ENCODE measurements at regions not wholly inside any gene's neighbourhood (a gene's known extent, or its start where the extent isn't known, plus 50 kb on each side); places are given as distances from the start of the nearest gene placed in this dataset.

GRCh38 chr11:120056301-120057027 lies 81.4 kb downstream of the TRIM29 start:
- TF ChIP-seq EZH2 (IDR thresholded peaks at IDR 0.05; ENCODE audit: insufficient read depth, low read length) (no peak), CTCF (IDR thresholded peaks at IDR 0.05; ENCODE audit: insufficient read depth, low read depth, low read length) (no peak)
- Mint-ChIP-seq H3K36me3 (ENCODE audit: low read depth, unreplicated experiment) (peaks cover 1% of the 10 kb centered on the region), H3K27ac (ENCODE audit: unreplicated experiment) (peak overlapping the region; percentile 94), H3K27me3 (ENCODE audit: low read depth, unreplicated experiment) (peaks cover 4% of the 10 kb centered on the region), H3K4me3 (ENCODE audit: unreplicated experiment) (peak overlapping the region; percentile 60), H3K9me3 (ENCODE audit: unreplicated experiment) (peaks cover 18% of the 10 kb centered on the region), H3K4me1 (ENCODE audit: low read depth, unreplicated experiment) (peaks cover 40% of the 10 kb centered on the region)
- Histone ChIP-seq H3K4me3 (ENCODE audit: insufficient read depth, low read depth, low read length) (no peak overlapping the region), H3K9me3 (ENCODE audit: insufficient read depth, low read depth, low read length) (peaks cover 5% of the 10 kb centered on the region), H3K36me3 (ENCODE audit: insufficient read depth, low read length) (no peaks in the 10 kb centered on the region), H3K9ac (ENCODE audit: low read length) (no peak overlapping the region), H3K27ac (ENCODE audit: low read depth, low read length) (no peak overlapping the region), H3K27me3 (ENCODE audit: insufficient read depth, low read length) (peaks cover 2% of the 10 kb centered on the region), H3K4me2 (ENCODE audit: low read length) (no peak overlapping the region), H4K20me1 (ENCODE audit: insufficient read depth, low read length) (no peaks in the 10 kb centered on the region), H3K79me2 (ENCODE audit: insufficient read depth, low read length) (no peaks in the 10 kb centered on the region), H2AFZ (ENCODE audit: low read depth, low read length) (no peak overlapping the region), H3K4me1 (ENCODE audit: insufficient read depth, low read length) (peaks cover 5% of the 10 kb centered on the region)
- no peak for DNase-seq (ENCODE audit: low read depth)
- no peak for FAIRE-seq

- no peaks in the 10 kb centered on the region for H4K20me1 ChIP-seq (ENCODE audit: insufficient read depth, low read length)
- peak overlapping the region; percentile 57 for H2AFZ ChIP-seq (ENCODE audit: low read depth, low read length)
- H3K36me3 Mint-ChIP-seq (ENCODE audit: low read depth, unreplicated experiment), result peaks cover 1% of the 10 kb centered on the region
- peaks cover 2% of the 10 kb centered on the region for H3K27me3 ChIP-seq (ENCODE audit: insufficient read depth, low read length)
- H3K9ac ChIP-seq (ENCODE audit: low read length), result no peak overlapping the region
- no peaks in the 10 kb centered on the region for H3K36me3 ChIP-seq (ENCODE audit: insufficient read depth, low read length)
- no peak for FAIRE-seq
- peaks cover 18% of the 10 kb centered on the region for H3K9me3 Mint-ChIP-seq (ENCODE audit: unreplicated experiment)
- no peaks in the 10 kb centered on the region for H3K4me1 ChIP-seq (ENCODE audit: insufficient read depth, low read length)
- no peak for TF ChIP-seq EZH2 (IDR thresholded peaks at IDR 0.05; ENCODE audit: insufficient read depth, low read length)
- no peak for TF ChIP-seq CTCF (IDR thresholded peaks at IDR 0.05; ENCODE audit: insufficient read depth, low read depth, low read length)
- no peak overlapping the region for H3K4me2 ChIP-seq (ENCODE audit: low read length)
- H3K27ac ChIP-seq (ENCODE audit: low read depth, low read length), result peak overlapping the region; percentile 4
- peaks cover 4% of the 10 kb centered on the region for H3K27me3 Mint-ChIP-seq (ENCODE audit: low read depth, unreplicated experiment)
- H3K27ac Mint-ChIP-seq (ENCODE audit: unreplicated experiment), result peak overlapping the region; percentile 94
- DNase-seq (ENCODE audit: low read depth), result peak; percentile 77
- no peaks in the 10 kb centered on the region for H3K79me2 ChIP-seq (ENCODE audit: insufficient read depth, low read length)
- H3K4me3 ChIP-seq (ENCODE audit: insufficient read depth, low read depth, low read length), result no peak overlapping the region
- peaks cover 34% of the 10 kb centered on the region for H3K4me1 Mint-ChIP-seq (ENCODE audit: low read depth, unreplicated experiment)
- peaks cover 5% of the 10 kb centered on the region for H3K9me3 ChIP-seq (ENCODE audit: insufficient read depth, low read depth, low read length)
- H3K4me3 Mint-ChIP-seq (ENCODE audit: unreplicated experiment), result peak overlapping the region; percentile 60
These were observed 82.3 kb downstream of the TRIM29 start for GRCh38 chr11:120055646-120056045.

DNA sequence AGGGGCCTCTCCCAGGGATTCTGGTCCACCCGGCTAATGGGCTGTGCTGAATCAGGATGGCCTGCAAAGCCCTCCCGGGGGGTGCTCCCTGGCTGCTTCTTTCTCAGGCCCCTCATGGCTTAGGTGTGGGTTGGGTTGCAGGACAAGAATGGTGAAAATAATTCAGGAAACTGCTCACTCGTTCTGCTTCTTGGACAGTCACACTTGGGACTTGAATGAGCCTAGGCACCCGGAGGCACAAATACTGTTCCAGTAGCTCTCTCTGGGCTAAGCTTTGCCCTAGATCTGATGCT lies 83.2 kb downstream of the TRIM29 start:
- Mint-ChIP-seq H3K4me3 (ENCODE audit: unreplicated experiment) (no peak overlapping the region), H3K27me3 (ENCODE audit: low read depth, unreplicated experiment) (peaks cover 4% of the 10 kb centered on the region), H3K9me3 (ENCODE audit: unreplicated experiment) (peaks cover 18% of the 10 kb centered on the region), H3K4me1 (ENCODE audit: low read depth, unreplicated experiment) (peaks cover 33% of the 10 kb centered on the region), H3K27ac (ENCODE audit: unreplicated experiment) (no peak overlapping the region), H3K36me3 (ENCODE audit: low read depth, unreplicated experiment) (peaks cover 1% of the 10 kb centered on the region)
- no peak overlapping the region for H3K4me3 ChIP-seq (ENCODE audit: insufficient read depth, low read depth, low read length)
- TF ChIP-seq CTCF (IDR thresholded peaks at IDR 0.05; ENCODE audit: insufficient read depth, low read depth, low read length) (no peak), EZH2 (IDR thresholded peaks at IDR 0.05; ENCODE audit: insufficient read depth, low read length) (no peak)
- H3K9me3 ChIP-seq (ENCODE audit: insufficient read depth, low read depth, low read length), result peaks cover 5% of the 10 kb centered on the region
- H2AFZ ChIP-seq (ENCODE audit: low read depth, low read length), result no peak overlapping the region
- no peaks in the 10 kb centered on the region for H3K79me2 ChIP-seq (ENCODE audit: insufficient read depth, low read length)
- no peaks in the 10 kb centered on the region for H4K20me1 ChIP-seq (ENCODE audit: insufficient read depth, low read length)
- no peaks in the 10 kb centered on the region for H3K4me1 ChIP-seq (ENCODE audit: insufficient read depth, low read length)
- H3K4me2 ChIP-seq (ENCODE audit: low read length), result no peak overlapping the region
- FAIRE-seq (no peak), DNase-seq (ENCODE audit: low read depth) (no peak)
- H3K36me3 ChIP-seq (ENCODE audit: insufficient read depth, low read length), result no peaks in the 10 kb centered on the region
- no peak overlapping the region for H3K27ac ChIP-seq (ENCODE audit: low read depth, low read length)
- no peak overlapping the region for H3K9ac ChIP-seq (ENCODE audit: low read length)
- H3K27me3 ChIP-seq (ENCODE audit: insufficient read depth, low read length), result no peaks in the 10 kb centered on the region

Measured in astrocyte (in vitro differentiated cells and primary cell).